Natural killer cell (primary cell): ENCODE measurements at regions not wholly inside any gene's neighbourhood (a gene's known extent, or its start where the extent isn't known, plus 50 kb on each side); places are given as distances from the start of the nearest gene placed in this dataset.

Experiments
- ATAC-seq, 3 donors: fragments of 150-1000 bp in 2 of 3; fragments of 200-7000 bp in 1 of 3; cut with Tn5 transposase; 1 replicate in 1 of 3; 2 replicates in 2 of 3; pipeline ENCODE4 v1.10.0; 2021; ENCODE audit warnings: mild to moderate bottlenecking in 2 of 3, moderate library complexity in 2 of 3
- DNase-seq, 2 donors: peaks; one replicate each; pipeline versions ENCODE4 v3.0.0 to v3.0.0-alpha.2; 2013 to 2021; ENCODE audit warnings: mixed read lengths in 1 of 2
- H3K27ac ChIP-seq: one replicate; pipeline ENCODE4 v1.5.1; 2013; ENCODE audit warnings: mild to moderate bottlenecking, low read length
- H3K27me3 ChIP-seq: one replicate; pipeline ENCODE4 v1.6.1; 2013; ENCODE audit warnings: low read length; ENCODE audit not compliant: control insufficient read depth, insufficient read depth
- H3K36me3 ChIP-seq: one replicate; pipeline ENCODE4 v1.6.1; 2013; ENCODE audit warnings: low read length; ENCODE audit not compliant: control insufficient read depth, insufficient read depth
- H3K4me1 ChIP-seq: one replicate; pipeline ENCODE4 v1.6.1; 2013; ENCODE audit warnings: low read length; ENCODE audit not compliant: control insufficient read depth, insufficient read depth
- H3K4me3 ChIP-seq: one replicate; pipeline ENCODE4 v1.5.1; 2013; ENCODE audit warnings: low read length
- H3K9me3 ChIP-seq: one replicate; pipeline ENCODE4 v1.6.1; 2013; ENCODE audit warnings: low read length; ENCODE audit not compliant: control insufficient read depth, insufficient read depth
- H3K27ac Mint-ChIP-seq, 2 donors: one replicate each; pipeline ENCODE4 v1.8.0; 2022; ENCODE audit warnings: mild to moderate bottlenecking in 2 of 2, mixed read lengths in 2 of 2, moderate library complexity in 1 of 2
- H3K27me3 Mint-ChIP-seq, 2 donors: one replicate each; pipeline ENCODE4 v1.8.0; 2022; ENCODE audit warnings: low read depth in 2 of 2, mixed read lengths in 2 of 2
- H3K36me3 Mint-ChIP-seq: one replicate; pipeline ENCODE4 v1.8.0; 2022; ENCODE audit warnings: mixed read lengths
- H3K4me1 Mint-ChIP-seq, 2 donors: one replicate each; pipeline ENCODE4 v1.8.0; 2022; ENCODE audit warnings: mixed read lengths in 2 of 2
- H3K4me3 Mint-ChIP-seq: one replicate; pipeline ENCODE4 v1.8.0; 2022; ENCODE audit warnings: mild to moderate bottlenecking, moderate library complexity, mixed read lengths
- H3K9me3 Mint-ChIP-seq, 2 donors: one replicate each; pipeline ENCODE4 v1.8.0; 2022; ENCODE audit warnings: mixed read lengths in 2 of 2
- WGBS: methylation state at CpG from one replicate; pipeline ENCODE4 v1.1.7; 2013; ENCODE audit warnings: missing lambda C conversion rate; ENCODE audit not compliant: insufficient coverage; 5-methylcytosine and 5-hydroxymethylcytosine counted together
- intact Hi-C: fragments of 100-400 bp; cut with micrococcal nuclease; formaldehyde crosslinking; loops from one replicate; pipeline ENCODE4 v1.14.2; 2022
- TF ChIP-seq, protein P1 (sequence below): fragments of 200-600 bp; IDR thresholded peaks from one replicate; pipeline ENCODE4 v1.8.0; 2022; ENCODE audit warnings: antibody characterized with exemption

GRCh38 chr22:27146866-27147633, 489.7 kb downstream of the MIAT start:
- Mint-ChIP-seq H3K36me3 (no peaks in the 10 kb centered on the region), H3K27ac (no peak overlapping the region), H3K27me3 (peaks cover 20 to 37% of the 10 kb centered on the region in 2 donors), H3K4me3 (no peak overlapping the region), H3K4me1 (peaks cover 0 to 5% of the 10 kb centered on the region in 2 donors), H3K9me3 (no peaks in the 10 kb centered on the region)
- TF ChIP-seq, protein P1, sequence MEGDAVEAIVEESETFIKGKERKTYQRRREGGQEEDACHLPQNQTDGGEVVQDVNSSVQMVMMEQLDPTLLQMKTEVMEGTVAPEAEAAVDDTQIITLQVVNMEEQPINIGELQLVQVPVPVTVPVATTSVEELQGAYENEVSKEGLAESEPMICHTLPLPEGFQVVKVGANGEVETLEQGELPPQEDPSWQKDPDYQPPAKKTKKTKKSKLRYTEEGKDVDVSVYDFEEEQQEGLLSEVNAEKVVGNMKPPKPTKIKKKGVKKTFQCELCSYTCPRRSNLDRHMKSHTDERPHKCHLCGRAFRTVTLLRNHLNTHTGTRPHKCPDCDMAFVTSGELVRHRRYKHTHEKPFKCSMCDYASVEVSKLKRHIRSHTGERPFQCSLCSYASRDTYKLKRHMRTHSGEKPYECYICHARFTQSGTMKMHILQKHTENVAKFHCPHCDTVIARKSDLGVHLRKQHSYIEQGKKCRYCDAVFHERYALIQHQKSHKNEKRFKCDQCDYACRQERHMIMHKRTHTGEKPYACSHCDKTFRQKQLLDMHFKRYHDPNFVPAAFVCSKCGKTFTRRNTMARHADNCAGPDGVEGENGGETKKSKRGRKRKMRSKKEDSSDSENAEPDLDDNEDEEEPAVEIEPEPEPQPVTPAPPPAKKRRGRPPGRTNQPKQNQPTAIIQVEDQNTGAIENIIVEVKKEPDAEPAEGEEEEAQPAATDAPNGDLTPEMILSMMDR, result no peak
- ATAC-seq (no peak), DNase-seq (no peak)
- H3K4me1 ChIP-seq, result peaks cover 6% of the 10 kb centered on the region
- 57% methylated on average over 4 of the region's 4 CpGs for WGBS
- no peaks in the 10 kb centered on the region for H3K27me3 ChIP-seq
- no peaks in the 10 kb centered on the region for H3K9me3 ChIP-seq
- H3K27ac ChIP-seq, result no peak overlapping the region
- intact Hi-C loops, result loop anchor here (10.0 kb wide), 1 partner anchor 62 kb away; no protein-coding TSS in a partner anchor
- H3K4me3 ChIP-seq, result no peak overlapping the region
- H3K36me3 ChIP-seq, result no peaks in the 10 kb centered on the region

GRCh38 chr22:27148055-27148454, 490.7 kb downstream of the MIAT start:
- no CpG with 5 or more reads among the region's 2 CpGs for WGBS
- peaks cover 6% of the 10 kb centered on the region for H3K4me1 ChIP-seq
- no peaks in the 10 kb centered on the region for H3K9me3 Mint-ChIP-seq
- TF ChIP-seq, protein P1, result no peak
- H3K4me3 Mint-ChIP-seq, result no peak overlapping the region
- intact Hi-C loops, result loop anchor here (10.0 kb wide), 1 partner anchor 63 kb away; no protein-coding TSS in a partner anchor
- ATAC-seq (no peak), DNase-seq (no peak)
- no peak overlapping the region for H3K4me3 ChIP-seq
- H3K27me3 ChIP-seq, result no peaks in the 10 kb centered on the region
- no peaks in the 10 kb centered on the region for H3K9me3 ChIP-seq
- no peak overlapping the region for H3K27ac Mint-ChIP-seq
- H3K4me1 Mint-ChIP-seq, result peaks cover 0 to 5% of the 10 kb centered on the region in 2 donors
- no peaks in the 10 kb centered on the region for H3K36me3 ChIP-seq
- H3K36me3 Mint-ChIP-seq, result no peaks in the 10 kb centered on the region
- H3K27ac ChIP-seq, result no peak overlapping the region
- H3K27me3 Mint-ChIP-seq, result peaks cover 18 to 43% of the 10 kb centered on the region in 2 donors

DNA sequence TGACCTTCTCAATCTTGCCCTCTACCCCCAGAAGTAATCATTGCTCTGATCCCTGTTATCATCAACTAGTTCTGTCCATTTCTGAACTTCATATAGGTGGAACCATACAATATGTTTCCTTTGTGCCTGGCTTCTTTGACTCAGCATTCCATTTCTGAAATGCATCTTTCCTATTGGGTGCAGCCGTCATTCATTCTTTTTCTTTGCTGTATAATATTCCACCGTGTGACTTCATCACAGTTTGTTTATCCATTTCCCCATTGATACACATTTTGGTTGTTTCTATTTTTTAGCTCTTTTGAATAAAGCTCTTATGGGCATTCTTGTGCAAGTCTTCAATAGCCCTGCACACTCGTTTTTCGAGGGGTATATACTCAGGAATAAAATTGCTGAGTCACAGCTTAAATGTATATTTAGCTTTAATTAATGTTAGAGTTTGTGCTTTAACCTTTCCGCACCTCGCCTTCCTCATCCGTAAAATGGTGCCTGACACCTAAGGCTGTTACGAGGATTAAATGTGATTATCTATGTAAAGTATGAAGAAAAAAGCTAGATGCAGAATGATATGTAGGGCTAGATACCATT, 491.6 kb downstream of the MIAT start:
- peaks cover 6% of the 10 kb centered on the region for H3K4me1 ChIP-seq
- Mint-ChIP-seq H3K27me3 (peaks cover 18 to 48% of the 10 kb centered on the region in 2 donors), H3K27ac (no peak overlapping the region), H3K4me3 (no peak overlapping the region), H3K9me3 (no peaks in the 10 kb centered on the region), H3K36me3 (no peaks in the 10 kb centered on the region), H3K4me1 (peaks cover 0 to 5% of the 10 kb centered on the region in 2 donors)
- no peaks in the 10 kb centered on the region for H3K36me3 ChIP-seq
- H3K4me3 ChIP-seq, result no peak overlapping the region
- H3K27me3 ChIP-seq, result no peaks in the 10 kb centered on the region
- DNase-seq, result no peak
- no peaks in the 10 kb centered on the region for H3K9me3 ChIP-seq
- ATAC-seq, result no peak
- intact Hi-C loops, result loop anchor here (10.0 kb wide), 1 partner anchor 64 kb away; no protein-coding TSS in a partner anchor
- TF ChIP-seq, protein P1, result no peak
- H3K27ac ChIP-seq, result no peak overlapping the region
- WGBS, result 88% methylated on average over 8 of the region's 8 CpGs
